DOHH2 (cell line): ENCODE measurements at regions not wholly inside any gene's neighbourhood (a gene's known extent, or its start where the extent isn't known, plus 50 kb on each side); places are given as distances from the start of the nearest gene placed in this dataset.

ENCODE experiments used
- EZH2phosphoT487 ChIP-seq: fragments of 200-600 bp; sonication (generic); IDR thresholded peaks from 2 replicates; pipeline ENCODE4 v1.6.1; 2017; ENCODE audit warnings: borderline replicate concordance, mild to moderate bottlenecking, antibody characterized with exemption, low read length, moderate library complexity, mixed read lengths
- TF ChIP-seq, protein P1 (sequence below): fragments of 200-600 bp; sonication (generic); IDR thresholded peaks from one replicate; pipeline ENCODE4 v1.5.1; 2014; ENCODE audit warnings: antibody characterized with exemption, mild to moderate bottlenecking, low read depth, low read length; ENCODE audit not compliant: poor library complexity, severe bottlenecking

DNA sequence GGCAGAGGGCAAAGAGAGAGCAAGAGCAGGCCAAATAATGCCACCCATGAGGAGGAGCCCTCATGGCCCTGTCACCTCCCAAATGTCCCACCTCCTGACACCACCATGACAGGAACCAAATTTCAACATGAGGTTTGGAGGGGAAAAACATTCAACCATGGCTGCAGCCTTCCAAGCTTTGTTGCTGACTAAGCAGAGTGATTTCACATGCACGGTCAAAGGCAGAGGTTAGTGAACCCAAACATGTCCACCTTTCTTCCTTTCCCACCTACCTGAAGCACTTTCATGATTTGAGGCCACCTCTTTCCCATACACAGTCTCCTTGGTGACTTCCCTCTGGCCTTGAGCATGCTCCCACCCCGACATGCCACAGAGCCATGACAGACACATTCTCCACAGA, 89.7 kb downstream of the C11orf91 start:
- TF ChIP-seq, protein P1, sequence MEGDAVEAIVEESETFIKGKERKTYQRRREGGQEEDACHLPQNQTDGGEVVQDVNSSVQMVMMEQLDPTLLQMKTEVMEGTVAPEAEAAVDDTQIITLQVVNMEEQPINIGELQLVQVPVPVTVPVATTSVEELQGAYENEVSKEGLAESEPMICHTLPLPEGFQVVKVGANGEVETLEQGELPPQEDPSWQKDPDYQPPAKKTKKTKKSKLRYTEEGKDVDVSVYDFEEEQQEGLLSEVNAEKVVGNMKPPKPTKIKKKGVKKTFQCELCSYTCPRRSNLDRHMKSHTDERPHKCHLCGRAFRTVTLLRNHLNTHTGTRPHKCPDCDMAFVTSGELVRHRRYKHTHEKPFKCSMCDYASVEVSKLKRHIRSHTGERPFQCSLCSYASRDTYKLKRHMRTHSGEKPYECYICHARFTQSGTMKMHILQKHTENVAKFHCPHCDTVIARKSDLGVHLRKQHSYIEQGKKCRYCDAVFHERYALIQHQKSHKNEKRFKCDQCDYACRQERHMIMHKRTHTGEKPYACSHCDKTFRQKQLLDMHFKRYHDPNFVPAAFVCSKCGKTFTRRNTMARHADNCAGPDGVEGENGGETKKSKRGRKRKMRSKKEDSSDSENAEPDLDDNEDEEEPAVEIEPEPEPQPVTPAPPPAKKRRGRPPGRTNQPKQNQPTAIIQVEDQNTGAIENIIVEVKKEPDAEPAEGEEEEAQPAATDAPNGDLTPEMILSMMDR, result no peak
- TF ChIP-seq EZH2phosphoT487, result no peak
